Loucy (cell line): ENCODE measurements at regions not wholly inside any gene's neighbourhood (a gene's known extent, or its start where the extent isn't known, plus 50 kb on each side); places are given as distances from the start of the nearest gene placed in this dataset.

Source experiments
- H2AFZ ChIP-seq: fragments of 200-600 bp; sonication (generic); 2 replicates; pipeline ENCODE4 v1.6.0; 2016; ENCODE audit warnings: antibody characterized with exemption, mild to moderate bottlenecking, low read length, moderate library complexity
- H3F3A ChIP-seq: fragments of 200-600 bp; 2 replicates; pipeline ENCODE4 v1.6.0; 2016; ENCODE audit warnings: antibody characterized with exemption, low read depth, mild to moderate bottlenecking
- H3K27me3 ChIP-seq: fragments of 200-600 bp; sonication (generic); 2 replicates; pipeline ENCODE4 v1.6.1; 2014; ENCODE audit warnings: low read length, mild to moderate bottlenecking; ENCODE audit not compliant: insufficient read depth, poor library complexity, severe bottlenecking
- H3K36me3 ChIP-seq: fragments of 200-600 bp; sonication (generic); 2 replicates; pipeline ENCODE4 v1.6.1; 2016; ENCODE audit warnings: low read length; ENCODE audit not compliant: insufficient read depth
- H3K4me1 ChIP-seq: fragments of 200-600 bp; sonication (generic); 2 replicates; pipeline ENCODE4 v1.5.1; 2014; ENCODE audit warnings: low read length, mild to moderate bottlenecking; ENCODE audit not compliant: insufficient read depth, poor library complexity, severe bottlenecking
- H3K4me2 ChIP-seq: fragments of 200-600 bp; sonication (generic); 2 replicates; pipeline ENCODE4 v1.6.0; 2014; ENCODE audit warnings: antibody characterized with exemption, low read length, low read depth, mild to moderate bottlenecking; ENCODE audit not compliant: poor library complexity, severe bottlenecking
- H3K4me3 ChIP-seq: fragments of 200-600 bp; sonication (generic); 2 replicates; pipeline ENCODE4 v1.5.1; 2014; ENCODE audit warnings: low read length, mild to moderate bottlenecking, mixed read lengths; ENCODE audit not compliant: poor library complexity, severe bottlenecking
- H3K79me2 ChIP-seq: fragments of 200-600 bp; sonication (generic); 2 replicates; pipeline ENCODE4 v1.6.1; 2014; ENCODE audit warnings: low read length; ENCODE audit not compliant: insufficient read depth
- H3K9ac ChIP-seq: fragments of 200-600 bp; sonication (generic); 2 replicates; pipeline ENCODE4 v1.6.0; 2014; ENCODE audit warnings: mild to moderate bottlenecking, low read depth, low read length, moderate library complexity; ENCODE audit not compliant: poor library complexity, severe bottlenecking
- H3K9me2 ChIP-seq: fragments of 200-600 bp; sonication (generic); replicated peaks from 2 replicates; pipeline ENCODE4 v1.6.1; 2016; ENCODE audit warnings: low read depth, low read length, mixed read lengths
- H3K9me3 ChIP-seq: fragments of 200-600 bp; sonication (generic); 2 replicates; pipeline ENCODE4 v1.6.1; 2014; ENCODE audit warnings: mild to moderate bottlenecking, antibody characterized with exemption, low read length, low read depth; ENCODE audit not compliant: insufficient read depth
- H4K20me1 ChIP-seq: fragments of 200-600 bp; sonication (generic); 2 replicates; pipeline ENCODE4 v1.6.0; 2014; ENCODE audit warnings: antibody characterized with exemption, low read length, mild to moderate bottlenecking; ENCODE audit not compliant: insufficient read depth, poor library complexity, severe bottlenecking
- CTCF ChIP-seq: fragments of 200-600 bp; sonication (generic); conservative IDR thresholded peaks from 2 replicates; pipeline ENCODE4 v1.5.1; 2014; ENCODE audit warnings: mild to moderate bottlenecking, antibody characterized with exemption, low read length
- EZH2phosphoT487 ChIP-seq: fragments of 200-600 bp; IDR thresholded peaks from 2 replicates; pipeline ENCODE4 v1.6.1; 2018; ENCODE audit warnings: antibody characterized with exemption, mild to moderate bottlenecking, moderate library complexity, borderline replicate concordance

DNA sequence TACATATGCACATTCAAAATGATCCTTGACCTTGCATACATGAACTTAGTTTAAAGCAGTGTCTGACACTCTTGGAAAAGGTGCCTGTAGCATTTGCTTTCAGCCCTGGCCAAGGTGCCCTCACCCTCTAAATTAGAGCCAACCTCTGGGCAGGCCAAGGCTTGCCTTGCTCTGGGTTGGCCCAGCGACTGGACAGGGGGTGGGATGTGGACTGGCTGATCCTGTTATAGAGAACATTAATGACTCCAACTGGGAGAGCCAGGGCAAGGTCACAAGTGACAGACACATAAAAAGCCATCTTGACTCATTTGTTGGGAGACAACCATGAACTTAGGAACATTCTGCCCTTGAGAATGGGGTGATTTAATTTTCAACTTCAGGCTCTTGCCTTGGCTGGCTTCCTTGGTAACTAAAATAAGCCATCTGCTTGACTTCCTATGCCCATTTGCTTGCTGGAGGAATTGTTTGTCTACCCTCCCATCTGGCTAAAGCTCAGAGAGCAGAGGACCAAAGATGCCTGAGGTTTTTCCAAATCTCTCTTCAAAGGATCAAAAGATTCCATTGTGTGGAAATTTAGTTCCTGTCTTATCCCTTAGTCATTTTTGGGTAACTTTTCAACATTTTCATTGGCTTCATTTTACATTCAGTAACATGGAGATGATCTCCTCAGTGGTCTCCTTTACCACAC, 403.7 kb downstream of the SOX2 start:
- Histone ChIP-seq H3K79me2 (no peaks in the 10 kb centered on the region), H3K4me1 (no peaks in the 10 kb centered on the region), H3K4me2 (no peak overlapping the region), H3F3A (no peaks in the 10 kb centered on the region), H3K9me3 (no peaks in the 10 kb centered on the region), H3K4me3 (no peak overlapping the region), H3K9ac (no peak overlapping the region), H3K27me3 (no peaks in the 10 kb centered on the region), H3K36me3 (no peaks in the 10 kb centered on the region), H4K20me1 (no peaks in the 10 kb centered on the region), H3K9me2 (no peaks in the 10 kb centered on the region), H2AFZ (no peak overlapping the region)
- no peak for TF ChIP-seq EZH2phosphoT487
- no peak for TF ChIP-seq CTCF

DNA sequence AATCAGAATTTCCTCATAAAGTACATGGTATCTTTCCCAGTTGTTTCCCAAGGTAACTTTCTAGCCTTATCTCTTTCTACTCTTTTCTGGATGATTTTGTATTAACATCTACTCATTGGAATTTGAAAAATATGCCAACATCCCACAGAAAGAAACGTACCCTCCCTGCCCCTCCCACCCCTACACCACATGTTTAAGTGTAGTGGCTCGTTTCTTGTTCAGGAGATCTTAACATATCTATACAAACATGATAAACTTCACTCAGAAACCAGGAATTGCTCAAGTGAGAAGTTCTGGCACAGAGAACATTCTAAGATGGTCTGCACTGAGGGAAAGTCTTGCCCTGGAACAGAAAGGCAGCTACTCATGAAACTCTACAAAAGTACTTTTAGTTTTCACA, 404.7 kb downstream of the SOX2 start:
- Histone ChIP-seq H3K27me3 (no peaks in the 10 kb centered on the region), H3K4me1 (no peaks in the 10 kb centered on the region), H3F3A (no peaks in the 10 kb centered on the region), H3K9ac (no peak overlapping the region), H3K4me3 (no peak overlapping the region), H3K9me2 (no peaks in the 10 kb centered on the region), H3K36me3 (no peaks in the 10 kb centered on the region), H2AFZ (no peak overlapping the region), H3K4me2 (no peak overlapping the region), H4K20me1 (no peaks in the 10 kb centered on the region), H3K9me3 (no peaks in the 10 kb centered on the region), H3K79me2 (no peaks in the 10 kb centered on the region)
- no peak for TF ChIP-seq EZH2phosphoT487
- TF ChIP-seq CTCF, result no peak

DNA sequence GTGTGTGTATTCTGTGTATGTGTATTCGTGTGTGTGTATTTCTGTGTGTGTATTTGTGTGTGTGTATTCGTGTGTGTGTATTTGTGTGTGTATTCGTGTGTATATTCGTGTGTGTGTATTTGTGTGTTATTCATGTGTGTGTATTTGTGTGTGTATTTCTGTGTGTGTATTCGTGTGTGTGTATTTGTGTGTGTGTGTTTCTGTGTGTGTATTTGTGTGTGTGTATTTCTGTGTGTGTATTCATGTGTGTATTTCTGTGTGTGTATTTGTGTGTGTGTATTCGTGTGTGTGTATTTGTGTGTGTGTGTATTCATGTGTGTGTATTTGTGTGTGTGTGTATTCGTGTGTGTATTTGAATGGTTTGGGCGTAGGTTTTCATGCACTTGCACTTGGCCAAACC, 405.4 kb downstream of the SOX2 start:
- no peaks in the 10 kb centered on the region for H4K20me1 ChIP-seq

More for the DNA sequence above, 405.4 kb downstream of the SOX2 start:
- no peaks in the 10 kb centered on the region for H3K36me3 ChIP-seq
- TF ChIP-seq CTCF (no peak), EZH2phosphoT487 (no peak)
- H2AFZ ChIP-seq, result no peak overlapping the region
- H3K9ac ChIP-seq, result no peak overlapping the region
- H3K4me1 ChIP-seq, result no peaks in the 10 kb centered on the region
- no peaks in the 10 kb centered on the region for H3K27me3 ChIP-seq
- H3K4me3 ChIP-seq, result no peak overlapping the region
- H3K79me2 ChIP-seq, result no peaks in the 10 kb centered on the region
- H3F3A ChIP-seq, result no peaks in the 10 kb centered on the region
- no peaks in the 10 kb centered on the region for H3K9me2 ChIP-seq
- H3K9me3 ChIP-seq, result no peaks in the 10 kb centered on the region
- H3K4me2 ChIP-seq, result no peak overlapping the region
